Lung (tissue), 11 donors: ENCODE measurements at regions not wholly inside any gene's neighbourhood (a gene's known extent, or its start where the extent isn't known, plus 50 kb on each side); places are given as distances from the start of the nearest gene placed in this dataset.

Experiments
- ATAC-seq: fragments of 200-7000 bp; cut with Tn5 transposase; one replicate; pipeline ENCODE4 v1.9.1; 2020; ENCODE audit warnings: moderate number of reproducible peaks; ENCODE audit not compliant: insufficient read depth, low FRiP score
- DNase-seq, 3 donors: peaks; one replicate each; pipeline ENCODE4 v3.0.0-alpha.2; 2013 to 2017
- H3K27ac ChIP-seq, 2 donors: one replicate each; pipeline ENCODE4 v1.5.1; 2013; ENCODE audit warnings: mild to moderate bottlenecking in 2 of 2, moderate library complexity in 2 of 2, control low read depth in 1 of 2, inconsistent platforms in 1 of 2, low read depth in 1 of 2, low read length in 1 of 2
- H3K27me3 ChIP-seq, 3 donors: one replicate each; pipeline ENCODE4 v1.5.1; 2013; ENCODE audit warnings: low read length in 2 of 3; ENCODE audit not compliant: control insufficient read depth in 3 of 3, insufficient read depth in 3 of 3
- H3K36me3 ChIP-seq, 4 donors: one replicate each; pipeline ENCODE4 v1.5.1; 2013; ENCODE audit warnings: low read length in 4 of 4, mild to moderate bottlenecking in 1 of 4, moderate library complexity in 1 of 4; ENCODE audit not compliant: control insufficient read depth in 4 of 4, insufficient read depth in 4 of 4
- H3K4me1 ChIP-seq, 5 donors: one replicate each; pipeline ENCODE4 v1.5.1; 2013; ENCODE audit warnings: low read length in 5 of 5, mild to moderate bottlenecking in 2 of 5, moderate library complexity in 1 of 5; ENCODE audit not compliant: control insufficient read depth in 5 of 5, insufficient read depth in 5 of 5
- H3K4me3 ChIP-seq: one replicate; pipeline ENCODE4 v1.5.1; 2013; ENCODE audit warnings: mild to moderate bottlenecking, control low read depth, moderate library complexity
- H3K9ac ChIP-seq, 2 donors: one replicate each; pipeline ENCODE4 v1.5.1; 2013; ENCODE audit warnings: low read length in 2 of 2, control low read depth in 1 of 2; ENCODE audit not compliant: insufficient read depth in 1 of 2
- H3K9me3 ChIP-seq, 4 donors: one replicate each; pipeline ENCODE4 v1.5.1; 2013; ENCODE audit warnings: low read length in 3 of 4, mild to moderate bottlenecking in 1 of 4, moderate library complexity in 1 of 4; ENCODE audit not compliant: control insufficient read depth in 4 of 4, insufficient read depth in 3 of 4
- CTCF ChIP-seq: IDR thresholded peaks from 2 replicates; pipeline ENCODE4 v1.5.1; 2012; ENCODE audit warnings: mild to moderate bottlenecking; ENCODE audit errors: control extremely low read depth, extremely low read depth
- WGBS, 2 donors: extraction: QIAGEN DNeasy Blood & Tissue Kit; methylation state at CpG; one replicate each; pipeline ENCODE4 v1.1.7; 2013; 5-methylcytosine and 5-hydroxymethylcytosine counted together
- donor health status: control.
- donor health status: control.
- donor health status: Bipolar disorder and iron deficiency.
- donor health status: healthy.
- donor health status: DM: yes; HTN: yes; CAD: no.

GRCh38 chr16:62701426-62701825 is 665.2 kb upstream of the CDH8 start:
- no peaks in the 10 kb centered on the region for H3K9me3 ChIP-seq
- DNase-seq (no peak), ATAC-seq (no peak)
- no peak overlapping the region for H3K9ac ChIP-seq
- H3K27ac ChIP-seq, result no peak overlapping the region
- H3K36me3 ChIP-seq, result no peaks in the 10 kb centered on the region
- H3K27me3 ChIP-seq, result no peaks in the 10 kb centered on the region
- TF ChIP-seq CTCF, result no peak
- H3K4me1 ChIP-seq, result no peaks in the 10 kb centered on the region
- H3K4me3 ChIP-seq, result no peak overlapping the region
- WGBS, 2 donors, result 87 to 92% methylated on average over 3 of the region's 3 CpGs

GRCh38 chr16:62700426-62701294 is 664.4 kb upstream of the CDH8 start:
- Histone ChIP-seq H3K9ac (no peak overlapping the region), H3K4me3 (no peak overlapping the region), H3K4me1 (no peaks in the 10 kb centered on the region), H3K9me3 (no peaks in the 10 kb centered on the region), H3K27ac (no peak overlapping the region), H3K27me3 (no peaks in the 10 kb centered on the region), H3K36me3 (no peaks in the 10 kb centered on the region)
- DNase-seq (no peak), ATAC-seq (no peak)
- 67 to 79% methylated on average over 5 of the region's 5 CpGs for WGBS, 2 donors
- TF ChIP-seq CTCF, result no peak

- no peak for TF ChIP-seq CTCF
- DNase-seq (no peak), ATAC-seq (no peak)
- WGBS, 2 donors, result 70 to 83% methylated on average over 1 of the region's 1 CpG
- Histone ChIP-seq H3K4me1 (no peaks in the 10 kb centered on the region), H3K9ac (no peak overlapping the region), H3K27me3 (no peaks in the 10 kb centered on the region), H3K9me3 (peaks cover 0 to 3% (median 0%) of the 10 kb centered on the region in 4 donors), H3K36me3 (no peaks in the 10 kb centered on the region), H3K27ac (no peak overlapping the region), H3K4me3 (no peak overlapping the region)
Measured at GRCh38 chr16:62692685-62693084, 656.4 kb upstream of the CDH8 start.
